Ovary (tissue), 3 donors: ENCODE measurements at regions not wholly inside any gene's neighbourhood (a gene's known extent, or its start where the extent isn't known, plus 50 kb on each side); places are given as distances from the start of the nearest gene placed in this dataset.

Experiments
- CTCF ChIP-seq, 3 donors: fragments of 450-650 bp in 2 of 3; fragments of 200-600 bp in 1 of 3; IDR thresholded peaks; one replicate each; pipeline versions ENCODE4 v1.5.1 to v1.8.0; 2016 to 2022; ENCODE audit warnings: antibody characterized with exemption in 3 of 3, mild to moderate bottlenecking in 1 of 3
- EP300 ChIP-seq: sonication (generic); formaldehyde crosslinking; IDR thresholded peaks from one replicate; pipeline ENCODE4 v1.6.1; 2017; ENCODE audit warnings: antibody characterized with exemption
- POLR2A ChIP-seq: fragments of 450-650 bp; IDR thresholded peaks from one replicate; pipeline ENCODE4 v1.6.1; 2017; ENCODE audit warnings: antibody characterized with exemption, mild to moderate bottlenecking, moderate library complexity
- donor health status: DM: no; HTN: no; CAD: no.

- TF ChIP-seq CTCF (IDR thresholded peaks at IDR 0.05) (no peak), POLR2A (no peak), EP300 (no peak)
Measured at GRCh38 chr3:102301155-102301880, 133.5 kb upstream of the ZPLD1 start.
